ENCODE measurements at regions not wholly inside any gene's neighbourhood (a gene's known extent, or its start where the extent isn't known, plus 50 kb on each side); places are given as distances from the start of the nearest gene placed in this dataset.
A peak's percentile ranks its signal among the peaks of the same experiment; 100 is the strongest.

- no peak for DNase-seq (ENCODE audit: low read depth in 2 of 2)
Measured at GRCh38 chr2:238653431-238654109, 194.3 kb upstream of the TWIST2 start.

- DNase-seq (ENCODE audit: low read depth in 2 of 2), result no peak
Measured at GRCh38 chr2:238654479-238655197, 193.2 kb upstream of the TWIST2 start.

- no peak for DNase-seq (ENCODE audit: low read depth in 2 of 2)
Measured at GRCh38 chr2:238655198-238655860, 192.6 kb upstream of the TWIST2 start.

- no peak for DNase-seq (ENCODE audit: low read depth in 2 of 2)
Measured at GRCh38 chr2:238655974-238656722, 191.7 kb upstream of the TWIST2 start.

- DNase-seq (ENCODE audit: low read depth in 2 of 2), result no peak
Measured at GRCh38 chr2:238657132-238658053, 190.5 kb upstream of the TWIST2 start.

GRCh38 chr2:238658054-238658407 lies 189.9 kb upstream of the TWIST2 start:
- DNase-seq (ENCODE audit: low read depth in 2 of 2), result no peak

GRCh38 chr2:238658820-238659219 lies 189.1 kb upstream of the TWIST2 start:
- no peak for DNase-seq (ENCODE audit: low read depth in 2 of 2)

GRCh38 chr2:238659231-238659630 lies 188.7 kb upstream of the TWIST2 start:
- DNase-seq (ENCODE audit: low read depth in 2 of 2), result no peak

- no peak for DNase-seq (ENCODE audit: low read depth in 2 of 2)
Measured at GRCh38 chr2:238663586-238663985, 184.3 kb upstream of the TWIST2 start.

GRCh38 chr2:238665919-238666318 lies 182.0 kb upstream of the TWIST2 start:
- DNase-seq (ENCODE audit: low read depth in 2 of 2), result no peak

GRCh38 chr2:238666543-238666942 lies 181.3 kb upstream of the TWIST2 start:
- no peak for DNase-seq (ENCODE audit: low read depth in 2 of 2)

- DNase-seq (ENCODE audit: low read depth in 2 of 2), result no peak
Measured at GRCh38 chr2:238667008-238667407, 180.9 kb upstream of the TWIST2 start.

GRCh38 chr2:238667639-238668038 lies 180.2 kb upstream of the TWIST2 start:
- no peak for DNase-seq (ENCODE audit: low read depth in 2 of 2)

GRCh38 chr2:238668426-238668825 lies 179.5 kb upstream of the TWIST2 start:
- no peak for DNase-seq (ENCODE audit: low read depth in 2 of 2)

GRCh38 chr2:238669046-238669445 lies 178.8 kb upstream of the TWIST2 start:
- no peak for DNase-seq (ENCODE audit: low read depth in 2 of 2)

- DNase-seq (ENCODE audit: low read depth in 2 of 2), result no peak
Measured at GRCh38 chr2:238669581-238670080, 178.3 kb upstream of the TWIST2 start.

- DNase-seq (ENCODE audit: low read depth in 2 of 2), result no peak
Measured at GRCh38 chr2:238670111-238670585, 177.7 kb upstream of the TWIST2 start.

- no peak for DNase-seq (ENCODE audit: low read depth in 2 of 2)
Measured at GRCh38 chr2:238682536-238682935, 165.3 kb upstream of the TWIST2 start.

GRCh38 chr2:238684362-238685326 lies 163.2 kb upstream of the TWIST2 start:
- peak in 1 of 2 donors; percentile 75 for DNase-seq (ENCODE audit: low read depth in 2 of 2)

Measured in dermis microvascular lymphatic vessel endothelial cell (primary cell).